KMS-11 (cell line): ENCODE measurements at regions not wholly inside any gene's neighbourhood (a gene's known extent, or its start where the extent isn't known, plus 50 kb on each side); places are given as distances from the start of the nearest gene placed in this dataset.

Source experiments
- H2AFZ ChIP-seq: fragments of 200-600 bp; sonication (generic); 2 replicates; pipeline ENCODE4 v1.6.1; 2016; ENCODE audit warnings: antibody characterized with exemption, mixed run types, low read depth
- H3K27ac ChIP-seq: fragments of 200-600 bp; sonication (generic); 2 replicates; pipeline ENCODE4 v1.6.1; 2016; ENCODE audit warnings: mild to moderate bottlenecking, mixed run types
- H3K27me3 ChIP-seq: fragments of 200-600 bp; sonication (generic); 2 replicates; pipeline ENCODE4 v1.6.1; 2017; ENCODE audit warnings: mild to moderate bottlenecking, low read depth, mixed run types, moderate library complexity; ENCODE audit not compliant: insufficient read depth
- H3K36me3 ChIP-seq: fragments of 200-600 bp; sonication (generic); 2 replicates; pipeline ENCODE4 v1.6.1; 2017; ENCODE audit warnings: mild to moderate bottlenecking, mixed run types; ENCODE audit not compliant: insufficient read depth
- H3K4me1 ChIP-seq: fragments of 200-600 bp; sonication (generic); 2 replicates; pipeline ENCODE4 v1.6.1; 2016; ENCODE audit warnings: mild to moderate bottlenecking, low read depth, mixed run types; ENCODE audit not compliant: poor library complexity, severe bottlenecking
- H3K4me2 ChIP-seq: fragments of 200-600 bp; sonication (generic); 2 replicates; pipeline ENCODE4 v1.7.0; 2016; ENCODE audit warnings: mild to moderate bottlenecking, mixed run types
- H3K4me3 ChIP-seq: fragments of 200-600 bp; sonication (generic); IDR thresholded peaks from 2 replicates; pipeline ENCODE4 v1.6.1; 2017; ENCODE audit warnings: low read depth, low read length, mixed read lengths; ENCODE audit not compliant: insufficient read depth
- H3K79me2 ChIP-seq: fragments of 200-600 bp; sonication (generic); 2 replicates; pipeline ENCODE4 v1.6.1; 2016; ENCODE audit warnings: low read depth, mixed run types; ENCODE audit not compliant: insufficient read depth
- H3K9ac ChIP-seq: fragments of 200-600 bp; sonication (generic); 2 replicates; pipeline ENCODE4 v1.6.1; 2016; ENCODE audit warnings: mild to moderate bottlenecking, mixed run types
- H4K20me1 ChIP-seq: fragments of 200-600 bp; sonication (generic); 2 replicates; pipeline ENCODE4 v1.6.1; 2016; ENCODE audit warnings: mild to moderate bottlenecking, mixed run types; ENCODE audit not compliant: insufficient read depth
- CTCF ChIP-seq: fragments of 200-600 bp; sonication (generic); conservative IDR thresholded peaks from 2 replicates; pipeline ENCODE4 v1.6.1; 2017; ENCODE audit warnings: low read depth, mild to moderate bottlenecking, antibody characterized with exemption, low read length, moderate library complexity, mixed read lengths

GRCh38 chr14:65226824-65227604, 124.7 kb upstream of the MAX start:
- Histone ChIP-seq H3K9ac (no peak overlapping the region), H3K4me1 (peaks cover 38% of the 10 kb centered on the region), H3K27ac (no peak overlapping the region), H3K36me3 (no peaks in the 10 kb centered on the region), H3K4me2 (no peak overlapping the region), H3K4me3 (no peak overlapping the region), H3K27me3 (no peaks in the 10 kb centered on the region), H4K20me1 (no peaks in the 10 kb centered on the region), H3K79me2 (no peaks in the 10 kb centered on the region), H2AFZ (no peak overlapping the region)
- no peak for TF ChIP-seq CTCF

GRCh38 chr14:65228436-65228835, 126.1 kb upstream of the MAX start:
- H4K20me1 ChIP-seq, result no peaks in the 10 kb centered on the region
- no peaks in the 10 kb centered on the region for H3K79me2 ChIP-seq
- H2AFZ ChIP-seq, result peak overlapping the region; percentile 34; the same call in 1 of the 2 replicates
- H3K27me3 ChIP-seq, result no peaks in the 10 kb centered on the region
- H3K36me3 ChIP-seq, result no peaks in the 10 kb centered on the region
- H3K27ac ChIP-seq, result peak overlapping the region; percentile 47; the same call in 1 of the 2 replicates
- peak overlapping the region; percentile 86 for H3K4me2 ChIP-seq
- no peak for TF ChIP-seq CTCF
- H3K4me3 ChIP-seq, result no peak overlapping the region
- no peak overlapping the region for H3K9ac ChIP-seq
- peaks cover 27% of the 10 kb centered on the region for H3K4me1 ChIP-seq

GRCh38 chr14:65228956-65229747, 126.8 kb upstream of the MAX start:
- Histone ChIP-seq H3K27ac (no peak overlapping the region), H3K4me3 (no peak overlapping the region), H3K79me2 (no peaks in the 10 kb centered on the region), H3K4me1 (peaks cover 27% of the 10 kb centered on the region), H3K27me3 (no peaks in the 10 kb centered on the region), H3K9ac (no peak overlapping the region), H3K4me2 (no peak overlapping the region), H3K36me3 (no peaks in the 10 kb centered on the region), H2AFZ (no peak overlapping the region), H4K20me1 (no peaks in the 10 kb centered on the region)
- TF ChIP-seq CTCF, result no peak

GRCh38 chr14:65229748-65230728, 127.7 kb upstream of the MAX start:
- no peaks in the 10 kb centered on the region for H3K36me3 ChIP-seq
- no peak overlapping the region for H3K27ac ChIP-seq
- no peaks in the 10 kb centered on the region for H4K20me1 ChIP-seq
- no peak for TF ChIP-seq CTCF
- H3K79me2 ChIP-seq, result no peaks in the 10 kb centered on the region
- H3K9ac ChIP-seq, result no peak overlapping the region
- peaks cover 21% of the 10 kb centered on the region for H3K4me1 ChIP-seq
- H3K4me3 ChIP-seq, result no peak overlapping the region
- H3K4me2 ChIP-seq, result no peak overlapping the region
- H2AFZ ChIP-seq, result no peak overlapping the region
- no peaks in the 10 kb centered on the region for H3K27me3 ChIP-seq
